DND-41 (cell line): ENCODE measurements at regions not wholly inside any gene's neighbourhood (a gene's known extent, or its start where the extent isn't known, plus 50 kb on each side); places are given as distances from the start of the nearest gene placed in this dataset.

Experiments
- EZH2 ChIP-seq: IDR thresholded peaks from 3 replicates; pipeline ENCODE4 v1.6.1; 2012; ENCODE audit warnings: borderline replicate concordance, low read depth, mild to moderate bottlenecking, moderate library complexity, low read length, inconsistent platforms; ENCODE audit not compliant: severe bottlenecking
- TF ChIP-seq, protein P1 (sequence below): IDR thresholded peaks from 2 replicates; pipeline ENCODE4 v1.5.1; 2012; ENCODE audit warnings: borderline replicate concordance, low read length, moderate library complexity, mild to moderate bottlenecking; ENCODE audit not compliant: poor library complexity, severe bottlenecking; ENCODE audit errors: extremely low read depth

GRCh38 chr9:81767921-81768320 lies 78.6 kb upstream of the TLE1 start:
- TF ChIP-seq, protein P1, sequence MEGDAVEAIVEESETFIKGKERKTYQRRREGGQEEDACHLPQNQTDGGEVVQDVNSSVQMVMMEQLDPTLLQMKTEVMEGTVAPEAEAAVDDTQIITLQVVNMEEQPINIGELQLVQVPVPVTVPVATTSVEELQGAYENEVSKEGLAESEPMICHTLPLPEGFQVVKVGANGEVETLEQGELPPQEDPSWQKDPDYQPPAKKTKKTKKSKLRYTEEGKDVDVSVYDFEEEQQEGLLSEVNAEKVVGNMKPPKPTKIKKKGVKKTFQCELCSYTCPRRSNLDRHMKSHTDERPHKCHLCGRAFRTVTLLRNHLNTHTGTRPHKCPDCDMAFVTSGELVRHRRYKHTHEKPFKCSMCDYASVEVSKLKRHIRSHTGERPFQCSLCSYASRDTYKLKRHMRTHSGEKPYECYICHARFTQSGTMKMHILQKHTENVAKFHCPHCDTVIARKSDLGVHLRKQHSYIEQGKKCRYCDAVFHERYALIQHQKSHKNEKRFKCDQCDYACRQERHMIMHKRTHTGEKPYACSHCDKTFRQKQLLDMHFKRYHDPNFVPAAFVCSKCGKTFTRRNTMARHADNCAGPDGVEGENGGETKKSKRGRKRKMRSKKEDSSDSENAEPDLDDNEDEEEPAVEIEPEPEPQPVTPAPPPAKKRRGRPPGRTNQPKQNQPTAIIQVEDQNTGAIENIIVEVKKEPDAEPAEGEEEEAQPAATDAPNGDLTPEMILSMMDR = no peak
- no peak for TF ChIP-seq EZH2
